DOHH2 (cell line): ENCODE measurements at regions not wholly inside any gene's neighbourhood (a gene's known extent, or its start where the extent isn't known, plus 50 kb on each side); places are given as distances from the start of the nearest gene placed in this dataset.

ENCODE experiments used
- H3F3A ChIP-seq: fragments of 200-600 bp; sonication (generic), shearing (Covaris generic); 2 replicates; pipeline ENCODE4 v1.6.0; 2016; ENCODE audit warnings: antibody characterized with exemption, mild to moderate bottlenecking; ENCODE audit not compliant: control insufficient read depth, insufficient read depth
- H3K27ac ChIP-seq: fragments of 200-600 bp; sonication (generic); 2 replicates; pipeline ENCODE4 v1.5.1; 2014; ENCODE audit warnings: low read depth, mild to moderate bottlenecking, low read length, moderate library complexity
- H3K27me3 ChIP-seq: fragments of 200-600 bp; sonication (generic); 2 replicates; pipeline ENCODE4 v1.6.1; 2014; ENCODE audit warnings: mild to moderate bottlenecking, low read length, mixed read lengths; ENCODE audit not compliant: control insufficient read depth
- H3K36me3 ChIP-seq: fragments of 200-600 bp; sonication (generic); 2 replicates; pipeline ENCODE4 v1.6.1; 2014; ENCODE audit warnings: mild to moderate bottlenecking, low read length, moderate library complexity, mixed read lengths; ENCODE audit not compliant: control insufficient read depth
- H3K4me1 ChIP-seq: fragments of 200-600 bp; sonication (generic); 2 replicates; pipeline ENCODE4 v1.6.1; 2014; ENCODE audit warnings: mild to moderate bottlenecking, low read length, mixed read lengths; ENCODE audit not compliant: control insufficient read depth
- H3K4me2 ChIP-seq: fragments of 200-600 bp; sonication (generic); 2 replicates; pipeline ENCODE4 v1.6.0; 2014; ENCODE audit warnings: mild to moderate bottlenecking, low read length, moderate library complexity
- H3K4me3 ChIP-seq: fragments of 200-600 bp; sonication (generic); 2 replicates; pipeline ENCODE4 v1.5.1; 2014; ENCODE audit warnings: mild to moderate bottlenecking, low read length, mixed read lengths
- H3K79me2 ChIP-seq: fragments of 200-600 bp; sonication (generic); 2 replicates; pipeline ENCODE4 v1.6.1; 2014; ENCODE audit warnings: mild to moderate bottlenecking, low read length, mixed read lengths; ENCODE audit not compliant: control insufficient read depth
- H3K9me2 ChIP-seq: fragments of 200-600 bp; sonication (generic); replicated peaks from 2 replicates; pipeline ENCODE4 v1.6.1; 2014; ENCODE audit warnings: mild to moderate bottlenecking, low read length, mixed read lengths; ENCODE audit not compliant: control insufficient read depth
- H3K9me3 ChIP-seq: fragments of 200-600 bp; sonication (generic); 2 replicates; pipeline ENCODE4 v1.6.1; 2014; ENCODE audit warnings: antibody characterized with exemption, low read length, mixed read lengths; ENCODE audit not compliant: control insufficient read depth, insufficient read depth
- H4K20me1 ChIP-seq: fragments of 200-600 bp; sonication (generic); 2 replicates; pipeline ENCODE4 v1.6.0; 2014; ENCODE audit warnings: low read depth, mild to moderate bottlenecking, antibody characterized with exemption, low read length, moderate library complexity; ENCODE audit not compliant: control insufficient read depth, insufficient read depth
- CTCF ChIP-seq: fragments of 200-600 bp; sonication (generic); IDR thresholded peaks from one replicate; pipeline ENCODE4 v1.5.1; 2014; ENCODE audit warnings: antibody characterized with exemption, mild to moderate bottlenecking, low read depth, low read length; ENCODE audit not compliant: poor library complexity, severe bottlenecking
- EZH2phosphoT487 ChIP-seq: fragments of 200-600 bp; sonication (generic); IDR thresholded peaks from 2 replicates; pipeline ENCODE4 v1.6.1; 2017; ENCODE audit warnings: borderline replicate concordance, mild to moderate bottlenecking, antibody characterized with exemption, low read length, moderate library complexity, mixed read lengths

- Histone ChIP-seq H3K4me3 (no peak overlapping the region), H3F3A (no peaks in the 10 kb centered on the region), H3K27me3 (no peaks in the 10 kb centered on the region), H3K36me3 (no peaks in the 10 kb centered on the region), H3K79me2 (no peaks in the 10 kb centered on the region), H3K9me2 (no peaks in the 10 kb centered on the region), H3K4me2 (no peak overlapping the region), H4K20me1 (no peaks in the 10 kb centered on the region), H3K27ac (no peak overlapping the region), H3K4me1 (no peaks in the 10 kb centered on the region), H3K9me3 (no peaks in the 10 kb centered on the region)
- no peak for TF ChIP-seq EZH2phosphoT487
- TF ChIP-seq CTCF, result no peak
Measured at GRCh38 chr16:52103791-52104190, 443.2 kb downstream of the TOX3 start.

GRCh38 chr16:52101246-52101645, 445.7 kb downstream of the TOX3 start:
- no peak for TF ChIP-seq EZH2phosphoT487
- no peak for TF ChIP-seq CTCF
- no peak overlapping the region for H3K27ac ChIP-seq
- no peak overlapping the region for H3K4me2 ChIP-seq
- H4K20me1 ChIP-seq, result no peaks in the 10 kb centered on the region
- no peaks in the 10 kb centered on the region for H3K36me3 ChIP-seq
- H3F3A ChIP-seq, result no peaks in the 10 kb centered on the region
- H3K4me1 ChIP-seq, result no peaks in the 10 kb centered on the region
- no peaks in the 10 kb centered on the region for H3K9me3 ChIP-seq
- no peaks in the 10 kb centered on the region for H3K9me2 ChIP-seq
- H3K27me3 ChIP-seq, result no peaks in the 10 kb centered on the region
- H3K4me3 ChIP-seq, result no peak overlapping the region
- no peaks in the 10 kb centered on the region for H3K79me2 ChIP-seq

GRCh38 chr16:52099382-52099781, 447.6 kb downstream of the TOX3 start:
- TF ChIP-seq EZH2phosphoT487, result no peak
- TF ChIP-seq CTCF, result no peak

GRCh38 chr16:52095471-52095870, 451.5 kb downstream of the TOX3 start:
- H3F3A ChIP-seq, result no peaks in the 10 kb centered on the region
- H3K79me2 ChIP-seq, result no peaks in the 10 kb centered on the region
- H3K27me3 ChIP-seq, result no peaks in the 10 kb centered on the region
- no peaks in the 10 kb centered on the region for H3K9me3 ChIP-seq
- no peak for TF ChIP-seq EZH2phosphoT487
- no peak for TF ChIP-seq CTCF
- no peaks in the 10 kb centered on the region for H3K4me1 ChIP-seq
- no peak overlapping the region for H3K27ac ChIP-seq
- H3K9me2 ChIP-seq, result no peaks in the 10 kb centered on the region
- no peaks in the 10 kb centered on the region for H3K36me3 ChIP-seq
- H4K20me1 ChIP-seq, result no peaks in the 10 kb centered on the region
- H3K4me2 ChIP-seq, result no peak overlapping the region
- H3K4me3 ChIP-seq, result no peak overlapping the region

More at GRCh38 chr16:52099382-52099781, 447.6 kb downstream of the TOX3 start:
- no peaks in the 10 kb centered on the region for H3K9me2 ChIP-seq
- H4K20me1 ChIP-seq, result no peaks in the 10 kb centered on the region
- no peaks in the 10 kb centered on the region for H3K4me1 ChIP-seq
- H3K4me2 ChIP-seq, result no peak overlapping the region
- H3F3A ChIP-seq, result no peaks in the 10 kb centered on the region
- no peak overlapping the region for H3K4me3 ChIP-seq
- no peaks in the 10 kb centered on the region for H3K9me3 ChIP-seq
- H3K79me2 ChIP-seq, result no peaks in the 10 kb centered on the region
- no peaks in the 10 kb centered on the region for H3K27me3 ChIP-seq
- H3K27ac ChIP-seq, result no peak overlapping the region
- no peaks in the 10 kb centered on the region for H3K36me3 ChIP-seq
